Fibroblast of lung (primary cell): ENCODE measurements at regions not wholly inside any gene's neighbourhood (a gene's known extent, or its start where the extent isn't known, plus 50 kb on each side); places are given as distances from the start of the nearest gene placed in this dataset.

ENCODE experiments used
- EZH2 ChIP-seq: IDR thresholded peaks from 2 replicates; pipeline ENCODE4 v1.5.1; 2012; ENCODE audit warnings: low read length, control low read depth, mild to moderate bottlenecking; ENCODE audit errors: missing control alignments
- TF ChIP-seq, protein P1 (sequence below), 2 donors: IDR thresholded peaks in 1 of 2; conservative IDR thresholded peaks in 1 of 2; 1 replicate in 1 of 2; 2 replicates in 1 of 2; pipeline ENCODE4 v1.5.1; 2011 to 2012; ENCODE audit warnings: low read length in 2 of 2, control low read depth in 1 of 2, inconsistent platforms in 1 of 2, low read depth in 1 of 2, mild to moderate bottlenecking in 1 of 2

DNA sequence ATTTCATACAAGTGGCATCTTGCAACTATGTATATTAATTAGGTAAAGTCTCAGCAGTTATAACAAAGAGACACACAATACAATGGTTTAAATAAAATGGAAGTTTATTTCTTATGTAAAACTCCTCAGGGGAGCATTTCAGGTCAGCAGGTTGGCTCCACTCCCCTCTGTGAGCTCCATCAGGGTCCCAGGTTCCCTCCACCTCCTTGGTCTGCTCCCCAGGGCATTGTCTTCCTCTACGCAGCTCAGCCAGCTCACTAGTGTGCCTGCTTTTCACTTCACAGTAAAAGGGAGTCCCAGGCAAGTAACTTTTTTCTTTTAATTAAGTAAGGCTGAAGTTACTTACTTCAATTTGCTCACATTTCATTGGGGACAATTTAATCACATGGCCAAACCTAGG is 135.3 kb upstream of the FNDC3A start:
- TF ChIP-seq, protein P1, sequence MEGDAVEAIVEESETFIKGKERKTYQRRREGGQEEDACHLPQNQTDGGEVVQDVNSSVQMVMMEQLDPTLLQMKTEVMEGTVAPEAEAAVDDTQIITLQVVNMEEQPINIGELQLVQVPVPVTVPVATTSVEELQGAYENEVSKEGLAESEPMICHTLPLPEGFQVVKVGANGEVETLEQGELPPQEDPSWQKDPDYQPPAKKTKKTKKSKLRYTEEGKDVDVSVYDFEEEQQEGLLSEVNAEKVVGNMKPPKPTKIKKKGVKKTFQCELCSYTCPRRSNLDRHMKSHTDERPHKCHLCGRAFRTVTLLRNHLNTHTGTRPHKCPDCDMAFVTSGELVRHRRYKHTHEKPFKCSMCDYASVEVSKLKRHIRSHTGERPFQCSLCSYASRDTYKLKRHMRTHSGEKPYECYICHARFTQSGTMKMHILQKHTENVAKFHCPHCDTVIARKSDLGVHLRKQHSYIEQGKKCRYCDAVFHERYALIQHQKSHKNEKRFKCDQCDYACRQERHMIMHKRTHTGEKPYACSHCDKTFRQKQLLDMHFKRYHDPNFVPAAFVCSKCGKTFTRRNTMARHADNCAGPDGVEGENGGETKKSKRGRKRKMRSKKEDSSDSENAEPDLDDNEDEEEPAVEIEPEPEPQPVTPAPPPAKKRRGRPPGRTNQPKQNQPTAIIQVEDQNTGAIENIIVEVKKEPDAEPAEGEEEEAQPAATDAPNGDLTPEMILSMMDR (conservative IDR thresholded peaks at IDR 0.05 in 1 of 2, IDR thresholded peaks at IDR 0.05 in 1 of 2; ENCODE audit: low read depth in 1 of 2, low read length in 2 of 2) = no peak
- no peak for TF ChIP-seq EZH2
